Fibroblast of lung (primary cell): ENCODE measurements at regions not wholly inside any gene's neighbourhood (a gene's known extent, or its start where the extent isn't known, plus 50 kb on each side); places are given as distances from the start of the nearest gene placed in this dataset.

ENCODE experiments used
- CTCF ChIP-seq, 2 donors: IDR thresholded peaks in 1 of 2; conservative IDR thresholded peaks in 1 of 2; 1 replicate in 1 of 2; 2 replicates in 1 of 2; pipeline ENCODE4 v1.5.1; 2011 to 2012; ENCODE audit warnings: low read length in 2 of 2, control low read depth in 1 of 2, inconsistent platforms in 1 of 2, low read depth in 1 of 2, mild to moderate bottlenecking in 1 of 2
- EZH2 ChIP-seq: IDR thresholded peaks from 2 replicates; pipeline ENCODE4 v1.5.1; 2012; ENCODE audit warnings: low read length, control low read depth, mild to moderate bottlenecking; ENCODE audit errors: missing control alignments

GRCh38 chr14:49196327-49196726, 389.9 kb downstream of the RPS29 start:
- TF ChIP-seq CTCF (conservative IDR thresholded peaks at IDR 0.05 in 1 of 2, IDR thresholded peaks at IDR 0.05 in 1 of 2; ENCODE audit: low read depth in 1 of 2, low read length in 2 of 2): no peak
- no peak for TF ChIP-seq EZH2
